Thymus (tissue), 11 donors: ENCODE measurements at regions not wholly inside any gene's neighbourhood (a gene's known extent, or its start where the extent isn't known, plus 50 kb on each side); places are given as distances from the start of the nearest gene placed in this dataset.
"Not testable (repeated sequence)": the region's sequence is repeated elsewhere in the genome, so short reads cannot be mapped to it uniquely, and the experiment has no call there.

Experiments
- DNase-seq, 9 donors: peaks; one replicate each; pipeline ENCODE4 v3.0.0-alpha.2; 2013; ENCODE audit warnings: low spot score in 9 of 9, low read depth in 6 of 9, missing footprints in 1 of 9
- H3K27ac ChIP-seq, 2 donors: one replicate each; pipeline ENCODE4 v1.5.1; 2013; ENCODE audit warnings: control low read depth in 1 of 2, low read depth in 1 of 2, low read length in 1 of 2, mild to moderate bottlenecking in 1 of 2, moderate library complexity in 1 of 2
- H3K27me3 ChIP-seq, 2 donors: one replicate each; pipeline ENCODE4 v1.5.1; 2013; ENCODE audit warnings: low read length in 1 of 2; ENCODE audit not compliant: control insufficient read depth in 2 of 2, insufficient read depth in 1 of 2
- H3K36me3 ChIP-seq, 2 donors: one replicate each; pipeline ENCODE4 v1.5.1; 2013; ENCODE audit warnings: low read length in 1 of 2, mild to moderate bottlenecking in 1 of 2, moderate library complexity in 1 of 2; ENCODE audit not compliant: control insufficient read depth in 2 of 2, insufficient read depth in 2 of 2
- H3K4me1 ChIP-seq, 2 donors: one replicate each; pipeline ENCODE4 v1.5.1; 2013; ENCODE audit warnings: low read length in 2 of 2; ENCODE audit not compliant: control insufficient read depth in 2 of 2, insufficient read depth in 2 of 2
- H3K4me3 ChIP-seq, 2 donors: one replicate each; pipeline ENCODE4 v1.5.1; 2013; ENCODE audit warnings: low read length in 2 of 2, control low read depth in 1 of 2, mild to moderate bottlenecking in 1 of 2
- H3K9me3 ChIP-seq, 2 donors: one replicate each; pipeline ENCODE4 v1.5.1; 2013; ENCODE audit warnings: low read length in 1 of 2, mild to moderate bottlenecking in 1 of 2; ENCODE audit not compliant: control insufficient read depth in 2 of 2, insufficient read depth in 1 of 2
- WGBS: extraction: QIAGEN DNeasy Blood & Tissue Kit; methylation state at CpG from one replicate; pipeline ENCODE4 v1.1.7; 2013; 5-methylcytosine and 5-hydroxymethylcytosine counted together
- donor health status: healthy.

DNA sequence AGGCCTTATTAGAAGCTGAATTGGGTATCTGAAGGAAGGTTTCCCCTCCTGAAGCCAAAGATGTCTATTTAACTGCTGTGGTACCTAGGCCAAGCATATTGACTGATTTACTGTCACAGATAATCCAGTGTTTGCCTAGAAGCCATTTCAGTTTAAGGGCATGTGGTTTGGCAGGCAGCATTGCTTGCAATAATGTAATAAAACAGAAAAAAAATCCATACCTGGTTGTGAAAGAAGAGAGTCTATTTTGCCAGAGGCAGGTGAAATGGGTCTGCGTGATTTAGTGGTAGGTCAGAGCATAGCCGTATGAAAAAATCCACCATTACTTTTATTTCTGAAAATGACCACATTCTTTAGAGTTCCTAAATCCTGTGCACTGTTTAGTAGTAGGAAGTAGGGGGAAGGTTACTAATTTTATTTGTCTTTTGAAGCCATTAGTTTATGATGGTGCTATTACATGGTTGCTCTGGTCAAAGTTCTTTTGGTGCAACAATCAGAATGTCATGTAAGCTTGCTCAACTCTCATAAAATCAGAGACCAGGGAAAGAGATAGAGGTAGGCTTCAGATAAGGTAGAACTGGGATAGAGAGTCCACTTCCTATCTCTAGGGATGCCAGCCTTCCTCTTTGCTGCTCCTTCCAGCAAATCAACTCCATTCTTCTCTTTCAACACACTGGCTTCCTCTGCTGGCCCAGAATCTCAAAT, 343.4 kb downstream of the GPD2 start:
- H3K27ac ChIP-seq: no peak overlapping the region
- no peaks in the 10 kb centered on the region for H3K36me3 ChIP-seq
- H3K27me3 ChIP-seq: no peaks in the 10 kb centered on the region
- WGBS: 98% methylated on average over 2 of the region's 2 CpGs
- DNase-seq: no peak
- no peaks in the 10 kb centered on the region for H3K9me3 ChIP-seq
- no peaks in the 10 kb centered on the region for H3K4me1 ChIP-seq
- no peak overlapping the region for H3K4me3 ChIP-seq

DNA sequence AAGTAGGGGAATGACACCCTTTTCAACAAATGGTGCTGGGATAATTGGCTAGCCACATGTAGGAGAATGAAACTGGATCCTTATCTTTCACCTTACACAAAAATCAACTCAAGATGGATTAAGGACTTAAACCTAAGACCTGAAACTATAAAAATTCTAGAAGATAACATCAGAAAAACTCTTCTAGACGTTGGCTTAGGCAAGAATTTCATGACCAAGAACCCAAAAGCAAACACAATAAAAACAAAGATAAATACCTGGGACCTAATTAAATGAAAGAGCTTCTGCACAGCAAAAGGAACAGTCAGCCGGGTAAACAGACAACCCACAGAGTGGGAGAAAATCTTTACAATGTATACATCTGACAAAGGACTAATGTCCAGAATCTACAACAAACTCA, 345.5 kb downstream of the GPD2 start:
- H3K9me3 ChIP-seq, H3K4me1 ChIP-seq, H3K27me3 ChIP-seq, H3K4me3 ChIP-seq, DNase-seq, H3K27ac ChIP-seq, H3K36me3 ChIP-seq: not testable (repeated sequence)
- 68% methylated on average over 2 of the region's 2 CpGs for whole genome bisulfite sequencing

DNA sequence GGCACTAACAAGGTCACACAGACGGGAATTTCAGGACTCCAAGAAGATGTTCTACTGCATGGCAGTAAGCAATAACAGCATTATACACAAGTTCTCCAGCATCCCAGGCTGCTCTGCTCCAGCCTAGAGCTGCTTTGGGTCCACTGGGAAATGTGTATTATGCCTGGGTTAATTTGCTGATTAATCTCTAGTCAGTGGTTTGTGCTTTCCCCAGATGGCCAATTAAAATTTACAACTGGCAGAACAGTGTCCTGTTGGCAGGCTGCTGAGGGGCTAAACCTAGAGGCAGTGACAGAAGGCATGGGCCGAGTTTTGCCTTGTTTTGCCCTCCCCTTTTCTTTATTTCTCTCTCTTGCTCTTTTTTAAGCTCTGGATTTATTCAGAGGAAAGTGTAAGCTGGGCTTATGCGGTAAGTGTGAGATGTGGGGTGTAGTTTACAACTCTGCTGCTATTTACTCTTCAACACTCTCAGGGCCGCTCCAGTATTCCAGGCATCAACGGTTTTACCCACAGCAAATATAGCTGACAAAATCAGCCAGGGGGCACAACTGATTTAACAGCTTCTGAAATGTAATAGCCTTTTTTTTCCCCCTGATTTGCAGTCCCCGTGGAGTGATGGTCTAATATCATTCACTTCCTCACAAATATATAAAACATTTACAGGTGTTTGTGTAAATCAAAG, 348.0 kb downstream of the GPD2 start:
- DNase-seq: no peak
- H3K27ac ChIP-seq: no peak overlapping the region
- H3K9me3 ChIP-seq: no peaks in the 10 kb centered on the region
- H3K4me1 ChIP-seq: no peaks in the 10 kb centered on the region
- H3K4me3 ChIP-seq: no peak overlapping the region
- H3K27me3 ChIP-seq: no peaks in the 10 kb centered on the region
- no peaks in the 10 kb centered on the region for H3K36me3 ChIP-seq
- WGBS: 54% methylated on average over 6 of the region's 6 CpGs

DNA sequence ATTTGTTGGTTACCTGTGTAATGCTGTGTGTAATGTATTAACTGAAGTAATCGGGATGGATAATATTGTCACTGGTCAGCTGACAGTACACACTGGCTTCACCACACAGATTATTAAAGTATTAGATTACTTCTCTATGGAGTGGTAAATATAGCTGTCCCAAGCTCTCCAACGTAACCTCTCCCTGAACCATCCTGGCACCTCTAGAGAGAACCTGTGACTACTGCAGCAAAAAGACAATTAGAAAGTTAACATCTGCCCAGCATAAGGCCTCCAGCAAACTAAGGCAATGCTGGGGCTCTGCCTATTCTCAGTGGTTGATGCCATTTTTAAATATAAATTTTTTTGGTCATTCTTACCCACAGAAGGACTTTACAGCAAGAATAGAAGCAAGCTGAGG, 351.3 kb downstream of the GPD2 start:
- no peaks in the 10 kb centered on the region for H3K9me3 ChIP-seq
- 93% methylated on average over 2 of the region's 2 CpGs for WGBS
- no peak for DNase-seq

DNA sequence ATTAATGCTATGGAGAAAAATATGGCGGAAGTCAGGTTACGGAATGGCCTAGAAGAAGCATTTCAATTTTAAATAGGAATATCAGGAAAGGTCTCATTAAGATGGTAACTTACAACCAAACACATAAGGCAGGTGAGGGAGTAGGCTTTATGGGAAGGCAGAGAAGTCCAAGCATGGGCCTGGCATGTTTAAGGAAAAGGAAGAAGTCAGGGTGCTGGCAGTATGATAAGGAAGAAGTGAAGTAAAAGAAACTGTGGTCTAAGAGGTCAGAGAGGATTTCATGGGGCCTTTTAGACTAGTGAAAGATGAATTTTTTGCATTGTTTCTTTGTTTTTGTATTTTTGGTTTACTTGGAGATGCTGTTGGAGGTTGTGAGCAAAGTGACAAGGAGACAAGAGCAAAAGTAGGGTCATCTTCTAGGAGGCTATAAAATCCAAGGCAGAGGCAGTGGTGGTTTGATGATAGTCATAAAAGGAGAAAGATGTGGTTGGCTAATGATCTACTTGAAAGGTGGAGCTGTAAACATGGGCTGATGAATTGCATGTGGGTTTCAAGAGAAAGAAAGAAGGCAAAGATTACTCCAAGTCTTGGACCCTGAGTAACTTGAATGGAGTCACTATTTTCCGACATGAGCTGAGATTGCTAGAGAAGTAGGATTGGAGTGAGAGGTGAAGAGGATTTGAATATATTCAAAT, 354.3 kb downstream of the GPD2 start:
- DNase-seq: no peak
- Histone ChIP-seq H3K4me3 (no peak overlapping the region), H3K27ac (no peak overlapping the region), H3K9me3 (no peaks in the 10 kb centered on the region), H3K27me3 (no peaks in the 10 kb centered on the region), H3K36me3 (no peaks in the 10 kb centered on the region), H3K4me1 (no peaks in the 10 kb centered on the region)
- WGBS: 95% methylated on average over 3 of the region's 3 CpGs

More for the DNA sequence above, 351.3 kb downstream of the GPD2 start:
- H3K4me3 ChIP-seq: no peak overlapping the region
- H3K27ac ChIP-seq: no peak overlapping the region
- H3K27me3 ChIP-seq: no peaks in the 10 kb centered on the region
- no peaks in the 10 kb centered on the region for H3K4me1 ChIP-seq
- H3K36me3 ChIP-seq: no peaks in the 10 kb centered on the region

DNA sequence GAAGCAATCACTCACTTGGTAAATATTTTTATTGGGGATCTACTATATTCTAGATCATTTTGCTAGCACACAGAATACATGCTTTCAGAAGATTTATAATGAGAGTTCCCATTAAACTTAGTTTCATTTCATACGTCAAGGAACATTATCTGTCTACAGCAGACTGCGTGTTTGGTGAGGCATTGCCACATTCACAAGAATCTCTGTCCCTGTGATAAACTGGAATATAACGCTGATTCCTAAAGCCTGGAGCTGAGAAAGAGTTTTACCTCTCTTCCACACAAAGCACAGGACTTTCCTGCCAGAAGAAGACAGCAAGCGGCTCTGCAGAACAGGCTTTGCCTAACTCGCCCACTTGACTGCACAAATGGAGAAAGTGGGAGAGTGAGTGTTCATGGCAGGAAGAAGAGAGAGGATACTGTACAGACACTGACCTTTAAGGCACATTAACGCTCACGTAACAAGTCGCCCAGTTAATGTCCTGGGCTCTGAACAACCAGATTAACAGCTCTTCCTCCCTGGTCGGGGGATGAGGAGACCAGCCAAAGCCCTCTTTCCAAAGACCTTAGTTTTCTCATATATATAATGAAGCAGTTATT, 356.2 kb downstream of the GPD2 start:
- WGBS: 95% methylated on average over 9 of the region's 9 CpGs
- H3K27ac ChIP-seq: no peak overlapping the region
- no peaks in the 10 kb centered on the region for H3K36me3 ChIP-seq
- no peaks in the 10 kb centered on the region for H3K9me3 ChIP-seq
- DNase-seq: no peak
- no peaks in the 10 kb centered on the region for H3K4me1 ChIP-seq
- no peaks in the 10 kb centered on the region for H3K27me3 ChIP-seq
- H3K4me3 ChIP-seq: no peak overlapping the region

DNA sequence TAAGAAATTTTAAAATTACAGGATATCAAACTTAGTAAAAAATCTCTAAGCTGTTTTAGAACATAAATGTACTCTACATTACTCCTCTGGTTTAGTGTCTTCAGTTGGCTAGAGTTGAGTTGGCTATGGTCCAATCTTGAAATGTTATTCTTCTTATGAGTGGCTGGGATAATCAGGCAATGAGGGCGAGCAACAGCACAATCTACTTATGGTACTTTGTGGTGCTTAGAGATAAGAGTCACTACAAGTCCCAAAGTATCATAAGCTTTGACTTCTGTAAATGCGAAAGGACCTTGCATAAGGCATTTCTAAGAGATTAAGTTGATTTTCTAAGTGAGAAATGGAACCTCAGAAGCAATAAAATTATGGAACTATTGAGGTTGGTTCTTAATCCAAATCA, 361.7 kb downstream of the GPD2 start:
- WGBS: 92% methylated on average over 2 of the region's 2 CpGs
- H3K36me3 ChIP-seq: no peaks in the 10 kb centered on the region
- no peak overlapping the region for H3K4me3 ChIP-seq
- no peak overlapping the region for H3K27ac ChIP-seq
- no peaks in the 10 kb centered on the region for H3K4me1 ChIP-seq
- no peaks in the 10 kb centered on the region for H3K27me3 ChIP-seq
- H3K9me3 ChIP-seq: no peaks in the 10 kb centered on the region
- DNase-seq: no peak

DNA sequence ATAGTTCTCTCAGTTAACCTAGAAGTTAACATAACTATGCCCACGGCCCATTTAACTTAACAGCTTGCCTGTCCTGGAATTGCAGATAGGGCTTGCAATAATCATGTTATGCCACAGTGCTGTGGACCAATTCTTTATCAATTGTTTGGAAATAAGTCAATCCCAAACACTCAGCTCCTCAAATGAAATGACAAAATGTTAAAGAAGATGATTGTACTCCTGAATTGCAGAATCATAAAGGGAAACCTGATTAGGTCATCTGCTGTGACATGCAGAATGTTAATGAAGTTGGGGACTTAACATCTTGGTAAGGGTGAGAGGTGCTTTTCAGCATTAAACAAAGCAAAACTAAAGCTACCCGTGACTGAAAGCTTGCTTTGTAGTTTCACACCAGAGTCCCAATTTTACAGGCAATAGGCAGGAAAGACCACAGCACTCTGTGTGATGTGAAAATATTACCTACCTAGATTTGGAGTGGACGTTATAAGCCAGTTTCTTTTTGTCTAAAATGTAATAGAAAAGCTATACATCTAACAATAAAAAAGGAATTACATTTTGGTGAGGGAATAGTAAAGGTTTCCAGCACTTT, 364.0 kb downstream of the GPD2 start:
- Histone ChIP-seq H3K9me3 (no peaks in the 10 kb centered on the region), H3K4me1 (no peaks in the 10 kb centered on the region), H3K4me3 (no peak overlapping the region), H3K27ac (no peak overlapping the region), H3K36me3 (no peaks in the 10 kb centered on the region), H3K27me3 (peaks cover 0 to 2% of the 10 kb centered on the region in 2 donors)
- WGBS: 56% methylated on average over 3 of the region's 3 CpGs
- no peak for DNase-seq
